Type B pancreatic cell (in vitro differentiated cells): ENCODE measurements at regions not wholly inside any gene's neighbourhood (a gene's known extent, or its start where the extent isn't known, plus 50 kb on each side); places are given as distances from the start of the nearest gene placed in this dataset.

ENCODE experiments used
- DNase-seq: peaks from one replicate; pipeline ENCODE4 v3.0.0; 2021; ENCODE audit warnings: mixed read lengths; ENCODE audit not compliant: unreplicated experiment; ENCODE audit errors: extremely low spot score
- H3K27ac Mint-ChIP-seq: 2 replicates; pipeline ENCODE4 v1.8.0; 2021; ENCODE audit warnings: mild to moderate bottlenecking, mixed read lengths
- H3K27me3 Mint-ChIP-seq: 2 replicates; pipeline ENCODE4 v1.8.0; 2021; ENCODE audit warnings: mixed read lengths
- H3K36me3 Mint-ChIP-seq: 2 replicates; pipeline ENCODE4 v1.8.0; 2021; ENCODE audit warnings: mixed read lengths
- H3K4me1 Mint-ChIP-seq: one replicate; pipeline ENCODE4 v1.8.0; 2021; ENCODE audit warnings: mixed read lengths; ENCODE audit not compliant: unreplicated experiment
- H3K4me3 Mint-ChIP-seq: 2 replicates; pipeline ENCODE4 v1.8.0; 2021; ENCODE audit warnings: mild to moderate bottlenecking, mixed read lengths
- H3K9me3 Mint-ChIP-seq: 2 replicates; pipeline ENCODE4 v1.8.0; 2021; ENCODE audit warnings: mixed read lengths
- CTCF ChIP-seq: fragments of 200-600 bp; sonication (generic); conservative IDR thresholded peaks from 2 replicates; pipeline ENCODE4 v1.5.0; 2021; ENCODE audit warnings: antibody characterized with exemption, mild to moderate bottlenecking

DNA sequence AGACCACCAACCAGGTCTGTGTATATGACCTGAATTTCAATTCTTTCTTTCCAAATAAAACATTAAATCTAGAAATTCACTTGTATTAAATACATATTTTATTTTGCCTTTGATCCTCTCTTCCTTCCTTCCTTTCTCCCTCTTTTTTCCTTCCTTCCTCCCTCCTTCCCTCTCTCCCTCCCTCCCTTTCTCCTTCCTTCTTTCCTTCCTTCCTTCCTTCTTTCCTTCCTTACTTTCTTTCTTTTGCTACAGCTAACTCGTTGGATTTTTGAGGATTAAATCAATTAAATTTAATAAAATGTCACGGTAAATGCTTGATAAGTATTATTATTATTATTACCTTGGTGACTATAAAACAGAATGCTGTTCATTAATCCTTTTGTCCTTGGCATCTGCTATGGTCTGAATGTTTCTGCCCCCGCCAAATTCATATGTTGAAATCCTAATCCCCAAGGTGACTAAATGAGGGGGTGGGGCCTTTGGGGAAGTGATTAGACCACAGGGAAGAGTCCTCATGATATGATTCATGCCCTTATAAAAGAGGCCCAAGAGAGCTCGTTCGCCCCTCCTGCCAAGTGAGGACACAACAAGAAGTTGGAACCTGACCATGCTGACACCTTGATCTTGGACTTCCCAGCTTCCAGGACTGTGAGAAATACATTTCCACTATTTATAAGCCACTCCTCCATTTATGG is 67.6 kb upstream of the BTBD3 start:
- H3K27ac Mint-ChIP-seq, result no peak overlapping the region
- H3K4me3 Mint-ChIP-seq, result no peak overlapping the region
- H3K36me3 Mint-ChIP-seq, result no peaks in the 10 kb centered on the region
- DNase-seq, result no peak
- H3K9me3 Mint-ChIP-seq, result peaks cover 7% of the 10 kb centered on the region
- TF ChIP-seq CTCF, result no peak
- H3K27me3 Mint-ChIP-seq, result no peaks in the 10 kb centered on the region
- H3K4me1 Mint-ChIP-seq, result peaks cover 33% of the 10 kb centered on the region

- H3K27me3 Mint-ChIP-seq, result no peaks in the 10 kb centered on the region
- H3K36me3 Mint-ChIP-seq, result no peaks in the 10 kb centered on the region
- TF ChIP-seq CTCF, result no peak
- peaks cover 27% of the 10 kb centered on the region for H3K4me1 Mint-ChIP-seq
- no peak overlapping the region for H3K27ac Mint-ChIP-seq
- no peak for DNase-seq
- no peak overlapping the region for H3K4me3 Mint-ChIP-seq
- H3K9me3 Mint-ChIP-seq, result peaks cover 11% of the 10 kb centered on the region
Measured at GRCh38 chr20:11850901-11851300, 66.8 kb upstream of the BTBD3 start.

DNA sequence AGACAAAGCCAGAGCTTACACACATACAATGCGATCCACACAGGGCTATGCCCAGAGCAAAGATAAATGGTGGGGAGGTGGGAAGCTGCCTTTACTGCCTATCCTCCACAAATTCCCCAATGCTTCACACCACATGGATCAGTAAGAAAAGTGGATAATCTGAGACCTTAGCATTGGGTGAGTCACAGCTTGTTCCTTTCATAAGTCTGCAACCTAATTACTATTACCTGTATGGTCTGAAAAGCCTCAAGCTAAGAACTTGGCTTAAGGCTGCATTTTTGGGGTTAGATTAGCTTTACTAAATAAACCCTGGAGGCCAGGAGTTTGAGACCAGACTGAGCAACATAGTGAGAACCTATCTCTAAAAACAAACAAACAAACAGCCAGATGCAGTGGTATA is 66.0 kb upstream of the BTBD3 start:
- H3K27ac Mint-ChIP-seq, result no peak overlapping the region
- H3K4me3 Mint-ChIP-seq, result no peak overlapping the region
- peaks cover 27% of the 10 kb centered on the region for H3K4me1 Mint-ChIP-seq
- no peaks in the 10 kb centered on the region for H3K36me3 Mint-ChIP-seq
- H3K27me3 Mint-ChIP-seq, result no peaks in the 10 kb centered on the region
- no peak for TF ChIP-seq CTCF
- H3K9me3 Mint-ChIP-seq, result peaks cover 11% of the 10 kb centered on the region
- no peak for DNase-seq

DNA sequence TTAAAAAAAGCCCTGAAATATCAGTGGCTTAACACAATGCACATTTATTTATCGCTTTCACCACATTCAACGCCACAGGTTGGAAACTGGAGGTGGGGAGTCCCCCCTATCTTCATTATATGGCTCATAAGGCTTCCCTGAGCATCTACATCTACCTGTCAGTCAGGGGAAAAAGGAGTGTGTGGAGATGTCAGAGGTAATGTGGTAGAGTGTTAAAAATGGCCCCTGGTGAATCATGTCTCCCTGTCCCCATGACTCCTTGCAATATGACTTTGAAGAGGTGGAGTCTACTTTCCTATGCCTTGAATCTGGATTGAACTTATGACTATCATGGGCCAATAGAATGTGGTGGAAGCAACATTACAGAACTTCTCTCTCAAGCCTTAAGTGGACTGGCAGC is 65.5 kb upstream of the BTBD3 start:
- DNase-seq, result no peak
- Mint-ChIP-seq H3K4me1 (peaks cover 27% of the 10 kb centered on the region), H3K4me3 (no peak overlapping the region), H3K9me3 (peaks cover 11% of the 10 kb centered on the region), H3K27ac (no peak overlapping the region), H3K36me3 (no peaks in the 10 kb centered on the region), H3K27me3 (no peaks in the 10 kb centered on the region)
- TF ChIP-seq CTCF, result no peak

GRCh38 chr20:11852811-11853210 is 64.9 kb upstream of the BTBD3 start:
- Mint-ChIP-seq H3K9me3 (peaks cover 11% of the 10 kb centered on the region), H3K4me3 (no peak overlapping the region), H3K27me3 (no peaks in the 10 kb centered on the region), H3K36me3 (no peaks in the 10 kb centered on the region), H3K4me1 (peaks cover 27% of the 10 kb centered on the region), H3K27ac (no peak overlapping the region)
- DNase-seq, result no peak
- no peak for TF ChIP-seq CTCF

DNA sequence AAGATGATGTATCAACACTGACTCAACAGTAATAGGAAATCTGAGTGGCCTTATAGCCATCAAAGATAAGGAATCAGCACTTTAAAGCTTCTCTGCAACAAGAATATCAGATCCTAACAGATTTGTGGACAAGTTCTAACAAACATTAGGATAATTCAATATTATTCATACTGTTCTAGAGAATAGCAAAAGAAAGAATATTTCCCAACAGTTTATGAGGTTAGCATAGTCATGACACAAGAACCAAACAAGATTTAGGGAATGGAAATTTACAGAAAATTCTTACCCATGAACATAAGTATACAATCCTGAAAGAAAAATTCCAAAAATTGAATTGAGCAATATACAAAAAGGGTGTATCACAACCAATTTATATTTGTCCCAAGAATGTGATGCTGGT is 64.3 kb upstream of the BTBD3 start:
- TF ChIP-seq CTCF, result no peak
- H3K36me3 Mint-ChIP-seq, result no peaks in the 10 kb centered on the region
- peaks cover 11% of the 10 kb centered on the region for H3K9me3 Mint-ChIP-seq
- no peak for DNase-seq
- peaks cover 26% of the 10 kb centered on the region for H3K4me1 Mint-ChIP-seq
- no peak overlapping the region for H3K27ac Mint-ChIP-seq
- no peak overlapping the region for H3K4me3 Mint-ChIP-seq
- no peaks in the 10 kb centered on the region for H3K27me3 Mint-ChIP-seq
